CD4-positive, alpha-beta T cell (primary cell): ENCODE measurements at regions not wholly inside any gene's neighbourhood (a gene's known extent, or its start where the extent isn't known, plus 50 kb on each side); places are given as distances from the start of the nearest gene placed in this dataset.

Experiments used
- ATAC-seq: fragments of 200-7000 bp; cut with Tn5 transposase; one replicate; pipeline ENCODE4 v1.10.0; 2022; ENCODE audit warnings: mild to moderate bottlenecking; ENCODE audit not compliant: poor library complexity
- CTCF ChIA-PET: fragments of 350-600 bp; sonication (Branson Sonifier 250); formaldehyde crosslinking; loops from one replicate; lab custom pipeline; 2021; ENCODE audit warnings: antibody characterized with exemption, inconsistent platforms; lab: Charles Lee
- POLR2A ChIA-PET: fragments of 350-600 bp; sonication (Branson Sonifier 250); formaldehyde crosslinking; loops from one replicate; lab custom pipeline; 2021; ENCODE audit warnings: antibody characterized with exemption, inconsistent platforms; lab: Charles Lee
- DNase-seq, 14 experiments: peaks; one replicate each; pipeline ENCODE4 v3.0.0-alpha.2; 2013 to 2020; ENCODE audit warnings: mixed read lengths in 2 of 14
- H3K27ac ChIP-seq, 2 donors: one replicate each; pipeline versions ENCODE4 v1.5.1 to v1.7.0; 2013; ENCODE audit warnings: low read length in 2 of 2, low read depth in 1 of 2, mild to moderate bottlenecking in 1 of 2
- H3K27me3 ChIP-seq, 2 experiments: 1 replicate in 1 of 2; 2 replicates in 1 of 2; pipeline versions ENCODE4 v1.6.1 to v1.7.0; 2013; ENCODE audit warnings: low read length in 2 of 2, control low read depth in 1 of 2, mild to moderate bottlenecking in 1 of 2, moderate library complexity in 1 of 2; ENCODE audit not compliant: insufficient read depth in 2 of 2, control insufficient read depth in 1 of 2
- H3K36me3 ChIP-seq: one replicate; pipeline ENCODE4 v1.6.1; 2013; ENCODE audit warnings: low read length, control low read depth; ENCODE audit not compliant: insufficient read depth
- H3K4me1 ChIP-seq: one replicate; pipeline ENCODE4 v1.6.1; 2013; ENCODE audit warnings: low read length, control low read depth; ENCODE audit not compliant: insufficient read depth
- H3K4me3 ChIP-seq: one replicate; pipeline ENCODE4 v1.5.1; 2013; ENCODE audit warnings: mild to moderate bottlenecking, low read length, moderate library complexity
- H3K9me3 ChIP-seq, 2 experiments: 1 replicate in 1 of 2; 2 replicates in 1 of 2; pipeline versions ENCODE4 v1.6.1 to v1.7.0; 2013; ENCODE audit warnings: low read length in 2 of 2, mild to moderate bottlenecking in 2 of 2, control low read depth in 1 of 2, moderate library complexity in 1 of 2; ENCODE audit not compliant: control insufficient read depth in 1 of 2, insufficient read depth in 1 of 2
- H3K27ac Mint-ChIP-seq: one replicate; pipeline ENCODE4 v1.8.0; 2020; ENCODE audit warnings: mixed read lengths
- H3K27me3 Mint-ChIP-seq: one replicate; pipeline ENCODE4 v1.8.0; 2021; ENCODE audit warnings: mixed read lengths
- H3K36me3 Mint-ChIP-seq: one replicate; pipeline ENCODE4 v1.8.0; 2021; ENCODE audit warnings: low read depth, mixed read lengths
- H3K4me1 Mint-ChIP-seq: one replicate; pipeline ENCODE4 v1.8.0; 2021; ENCODE audit warnings: low read depth, mixed read lengths
- H3K4me3 Mint-ChIP-seq: one replicate; pipeline ENCODE4 v1.8.0; 2020; ENCODE audit warnings: mild to moderate bottlenecking, mixed read lengths
- H3K9me3 Mint-ChIP-seq: one replicate; pipeline ENCODE4 v1.8.0; 2020; ENCODE audit warnings: mixed read lengths
- CTCF ChIP-seq: fragments of 200-600 bp; IDR thresholded peaks from one replicate; pipeline ENCODE4 v1.8.0; 2022; ENCODE audit warnings: antibody characterized with exemption, mild to moderate bottlenecking
- intact Hi-C, 2 experiments: fragments of 100-400 bp; cut with DNase I in 1 of 2; cut with micrococcal nuclease in 1 of 2; formaldehyde crosslinking; loops; one replicate each; pipeline versions ENCODE4 v1.15.1 to v1.9.0; 2023 to 2025; cut with DNase I, micrococcal nuclease

GRCh38 chr6:14335071-14335470 is 217.5 kb downstream of the CD83 start:
- ATAC-seq (no peak), DNase-seq (no peak)
- Mint-ChIP-seq H3K4me1 (no peaks in the 10 kb centered on the region), H3K9me3 (peaks cover 4% of the 10 kb centered on the region), H3K27ac (no peak overlapping the region), H3K4me3 (no peak overlapping the region), H3K27me3 (no peaks in the 10 kb centered on the region), H3K36me3 (no peaks in the 10 kb centered on the region)
- Histone ChIP-seq H3K9me3 (no peaks in the 10 kb centered on the region), H3K4me1 (no peaks in the 10 kb centered on the region), H3K27ac (no peak overlapping the region), H3K4me3 (no peak overlapping the region), H3K36me3 (no peaks in the 10 kb centered on the region), H3K27me3 (no peaks in the 10 kb centered on the region)
- intact Hi-C loops, result no loop called here
- ChIA-PET POLR2A (no interaction called here), CTCF (no interaction called here)
- TF ChIP-seq CTCF, result no peak

- no peaks in the 10 kb centered on the region for H3K4me1 Mint-ChIP-seq
- TF ChIP-seq CTCF, result no peak
- H3K9me3 Mint-ChIP-seq, result peaks cover 4% of the 10 kb centered on the region
- no peak overlapping the region for H3K4me3 Mint-ChIP-seq
- H3K27me3 Mint-ChIP-seq, result no peaks in the 10 kb centered on the region
- H3K27ac Mint-ChIP-seq, result no peak overlapping the region
- intact Hi-C loops, result no loop called here
- no peak overlapping the region for H3K4me3 ChIP-seq
- DNase-seq (no peak), ATAC-seq (no peak)
- H3K4me1 ChIP-seq, result no peaks in the 10 kb centered on the region
- no peaks in the 10 kb centered on the region for H3K27me3 ChIP-seq
- no peaks in the 10 kb centered on the region for H3K36me3 Mint-ChIP-seq
- CTCF ChIA-PET, result no interaction called here
- POLR2A ChIA-PET, result interaction anchor here (0.6 kb wide), 1 partner anchor 29 kb away, joined by 3 read pairs; no protein-coding TSS in a partner anchor
- no peaks in the 10 kb centered on the region for H3K9me3 ChIP-seq
- no peak overlapping the region for H3K27ac ChIP-seq
- no peaks in the 10 kb centered on the region for H3K36me3 ChIP-seq
These were observed 219.6 kb downstream of the CD83 start for GRCh38 chr6:14337152-14337551.

GRCh38 chr6:14339172-14339571 is 221.6 kb downstream of the CD83 start:
- no peak for ATAC-seq
- ChIA-PET POLR2A (no interaction called here), CTCF (no interaction called here)
- DNase-seq, result no peak
- Mint-ChIP-seq H3K36me3 (no peaks in the 10 kb centered on the region), H3K4me1 (no peaks in the 10 kb centered on the region), H3K4me3 (no peak overlapping the region), H3K9me3 (peaks cover 4% of the 10 kb centered on the region), H3K27ac (no peak overlapping the region), H3K27me3 (no peaks in the 10 kb centered on the region)
- TF ChIP-seq CTCF, result no peak
- intact Hi-C loops, result no loop called here
- Histone ChIP-seq H3K27ac (no peak overlapping the region), H3K9me3 (no peaks in the 10 kb centered on the region), H3K4me3 (no peak overlapping the region), H3K4me1 (no peaks in the 10 kb centered on the region), H3K36me3 (no peaks in the 10 kb centered on the region), H3K27me3 (no peaks in the 10 kb centered on the region)
